HepG2 (cell line): ENCODE measurements at regions not wholly inside any gene's neighbourhood (a gene's known extent, or its start where the extent isn't known, plus 50 kb on each side); places are given as distances from the start of the nearest gene placed in this dataset.

Experiments
- CBFB ChIP-seq: sonication (generic); formaldehyde crosslinking; IDR thresholded peaks from 2 replicates; pipeline ENCODE4 v1.4.0; 2020; ENCODE audit warnings: missing genetic modification reagents
- FOXP1 ChIP-seq, 2 experiments: fragments of 450-650 bp in 1 of 2; IDR thresholded peaks; 2 replicates each; pipeline ENCODE4 v1.6.1; 2017 to 2018; ENCODE audit warnings: antibody characterized with exemption in 1 of 2
- NR2F2 ChIP-seq: IDR thresholded peaks from 2 replicates; pipeline ENCODE4 v1.6.1; 2012; ENCODE audit warnings: low read depth, inconsistent platforms, borderline replicate concordance
- POLR2A ChIP-seq, 2 experiments: IDR thresholded peaks; 2 replicates each; pipeline ENCODE4 v1.6.1; 2011; ENCODE audit warnings: low read depth in 2 of 2, low read length in 2 of 2, mild to moderate bottlenecking in 1 of 2, moderate library complexity in 1 of 2; ENCODE audit not compliant: insufficient read depth in 1 of 2
- POLR2AphosphoS5 ChIP-seq: IDR thresholded peaks from 2 replicates; pipeline ENCODE4 v1.6.1; 2012; ENCODE audit warnings: low read depth, low read length
- TCF7L2 ChIP-seq: IDR thresholded peaks from 2 replicates; pipeline ENCODE4 v1.6.1; 2011; ENCODE audit warnings: mild to moderate bottlenecking, low read depth, low read length, moderate library complexity
- ZNF574 ChIP-seq: sonication (generic); formaldehyde crosslinking; IDR thresholded peaks from 2 replicates; pipeline ENCODE4 v1.4.0; 2020; ENCODE audit warnings: missing genetic modification reagents
- ZNF629 ChIP-seq: sonication (generic); formaldehyde crosslinking; conservative IDR thresholded peaks from 2 replicates; pipeline ENCODE4 v1.5.0; 2020; ENCODE audit warnings: missing genetic modification reagents

DNA sequence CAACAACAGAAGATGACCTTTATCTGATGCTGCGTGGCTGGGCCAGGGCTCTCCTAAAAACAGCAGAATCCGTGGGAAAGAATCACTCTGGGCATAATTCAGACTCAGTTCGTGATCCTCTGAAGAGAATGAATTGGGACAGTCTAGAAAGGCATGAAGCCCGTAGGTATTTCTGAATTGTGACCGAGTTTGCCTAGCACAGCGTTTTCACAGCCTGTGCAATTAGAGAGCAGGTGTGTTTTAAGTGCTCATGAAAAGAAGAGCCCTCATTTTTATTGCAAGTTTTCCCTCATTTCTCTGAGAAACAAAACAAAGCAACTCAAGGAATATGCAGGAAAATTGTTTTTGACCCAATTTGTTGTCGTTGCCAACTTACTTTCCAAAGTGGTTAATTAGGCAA is 366.2 kb downstream of the WDR11 start:
- TF ChIP-seq ZNF629 (no peak), FOXP1 (IDR thresholded peaks at IDR 0.05) (no peak), FOXP1 (CRISPR knock-in tag; IDR thresholded peaks at IDR 0.05) (no peak), NR2F2 (no peak), ZNF574 (CRISPR knock-in tag) (no peak), TCF7L2 (no peak), CBFB (CRISPR knock-in tag) (no peak), POLR2A (IDR thresholded peaks at IDR 0.05; ENCODE audit: insufficient read depth in 1 of 2, low read depth in 2 of 2, low read length in 2 of 2) (no peak), POLR2AphosphoS5 (no peak)
